GM21367 (cell line): ENCODE measurements at regions not wholly inside any gene's neighbourhood (a gene's known extent, or its start where the extent isn't known, plus 50 kb on each side); places are given as distances from the start of the nearest gene placed in this dataset.
A peak's percentile ranks its signal among the peaks of the same experiment; 100 is the strongest.

Experiments
- ATAC-seq: cut with Tn5 transposase; IDR thresholded peaks from one replicate; pipeline ENCODE4 v1.9.1; 2021; ENCODE audit not compliant: unreplicated experiment

- ATAC-seq, result no peak
Measured at GRCh38 chr3:18888370-18888769, 259.9 kb upstream of the KCNH8 start.

DNA sequence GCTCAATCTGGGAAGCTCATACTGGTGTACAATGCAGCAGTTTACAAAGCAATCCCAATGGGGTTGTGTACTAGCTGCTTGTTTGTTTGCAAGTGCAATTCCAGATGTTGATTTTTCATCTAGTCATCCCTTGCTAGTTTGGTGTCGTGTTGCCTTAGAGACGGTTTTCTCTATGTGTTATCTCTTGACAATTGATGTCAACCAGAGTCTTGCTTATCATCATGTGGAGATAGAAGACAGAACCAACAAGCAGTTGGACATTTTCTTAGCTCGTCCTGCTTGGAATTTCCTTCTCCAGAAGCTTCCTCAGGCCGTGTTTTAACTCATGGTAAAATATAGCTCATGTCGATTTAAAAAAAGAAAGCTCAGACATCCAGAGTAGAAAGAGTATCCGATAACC lies 262.0 kb upstream of the KCNH8 start:
- no peak for ATAC-seq

DNA sequence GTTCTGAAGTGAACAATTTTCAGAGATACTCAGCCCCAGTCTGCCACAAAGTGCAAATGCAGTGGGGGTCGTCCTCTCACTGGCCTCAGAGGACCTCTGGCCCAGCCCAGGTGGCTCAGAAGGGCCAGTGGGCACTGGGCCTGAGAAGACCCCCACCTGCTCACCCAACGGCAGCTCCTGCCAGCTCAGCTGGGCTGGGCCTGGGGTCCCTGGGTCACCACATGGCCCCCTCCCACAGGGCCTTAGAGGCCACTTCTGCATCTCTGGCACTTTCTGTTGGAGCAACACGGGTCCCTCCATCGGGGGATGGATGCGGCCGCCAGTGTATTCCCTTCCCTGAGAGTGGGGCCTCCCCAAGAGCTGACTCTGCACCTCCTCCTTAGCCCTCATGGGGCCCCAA lies 262.7 kb upstream of the KCNH8 start:
- ATAC-seq, result no peak

GRCh38 chr3:18883571-18883970 lies 264.7 kb upstream of the KCNH8 start:
- ATAC-seq, result no peak

DNA sequence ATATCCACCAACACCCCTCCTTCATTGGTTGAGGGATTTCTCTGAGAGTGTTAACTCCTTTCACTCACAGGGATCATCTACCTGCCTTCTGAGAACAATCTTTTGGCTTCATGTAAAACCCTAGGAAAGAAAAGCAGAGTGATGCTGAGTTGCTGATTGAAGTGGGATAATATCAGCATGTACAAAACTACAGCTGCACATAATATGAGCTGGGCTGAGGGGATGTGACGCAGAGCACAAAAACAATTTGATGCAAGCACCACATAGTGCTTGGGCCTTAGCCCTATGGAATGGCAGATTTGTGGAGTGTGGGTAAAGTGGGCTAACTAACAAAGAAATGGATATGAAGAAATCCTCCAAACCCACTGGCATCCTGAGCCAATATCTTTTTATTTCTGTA lies 267.6 kb upstream of the KCNH8 start:
- ATAC-seq, result no peak

DNA sequence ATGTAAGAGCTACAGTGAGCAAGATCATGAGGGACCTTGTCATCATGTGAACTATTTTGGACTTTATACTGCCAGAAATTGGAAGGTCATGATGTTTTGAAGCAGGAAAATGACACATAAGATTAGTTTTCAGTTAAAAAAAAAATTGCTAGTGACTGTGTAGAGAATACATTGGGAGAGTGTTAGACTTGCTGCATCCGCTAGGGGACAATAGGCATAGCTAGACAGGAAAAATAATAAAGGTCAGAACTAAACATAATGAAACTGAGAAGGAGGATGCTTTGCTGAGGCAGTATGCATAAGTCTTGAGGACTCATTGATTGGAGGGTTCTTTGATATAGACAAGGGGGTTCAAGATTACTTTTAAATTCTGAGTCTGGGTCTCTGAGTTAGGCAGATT lies 275.8 kb upstream of the KCNH8 start:
- peak; percentile 63 for ATAC-seq

GRCh38 chr3:18870642-18871041 lies 277.7 kb upstream of the KCNH8 start:
- ATAC-seq, result no peak

GRCh38 chr3:18870074-18870640 lies 278.2 kb upstream of the KCNH8 start:
- no peak for ATAC-seq

DNA sequence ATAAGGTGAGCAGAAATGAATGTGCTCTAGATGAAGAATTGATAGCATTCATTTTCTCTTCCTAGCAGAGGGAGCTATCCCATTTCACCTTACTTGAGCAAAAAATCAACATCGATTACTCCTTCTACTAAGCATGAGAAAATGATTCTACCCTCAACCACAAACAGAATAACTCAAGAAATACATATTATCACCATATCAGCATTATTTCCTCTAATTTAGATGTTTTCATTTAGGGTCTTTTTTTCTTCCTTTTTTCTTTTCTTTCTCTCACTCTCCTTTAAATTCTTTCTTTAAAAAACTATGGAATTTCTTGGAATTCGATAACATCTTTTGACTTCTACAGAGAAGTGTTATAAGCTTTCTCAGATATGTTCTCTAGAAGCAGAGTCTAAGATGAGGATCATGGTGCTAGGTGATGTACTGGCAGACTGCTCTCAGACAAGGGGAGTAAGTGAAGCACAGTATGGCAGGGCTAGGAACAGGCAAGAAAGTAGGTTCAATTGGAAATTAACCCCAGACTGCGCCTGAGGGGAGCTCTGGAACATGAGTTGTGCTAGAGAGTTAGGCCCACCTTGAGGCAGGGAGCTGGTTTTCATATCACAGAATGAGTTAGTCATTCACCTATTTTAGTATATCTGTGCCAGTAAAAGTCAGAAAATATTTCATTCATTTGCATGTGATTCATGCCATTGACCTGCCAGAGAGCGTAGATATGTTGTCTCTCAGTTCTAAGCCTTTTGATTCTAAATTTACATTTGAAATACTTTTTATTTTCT lies 279.2 kb upstream of the KCNH8 start:
- no peak for ATAC-seq

GRCh38 chr3:18866899-18867298 lies 281.4 kb upstream of the KCNH8 start:
- ATAC-seq, result no peak

- ATAC-seq, result no peak
Measured at GRCh38 chr3:18864933-18865731, 283.2 kb upstream of the KCNH8 start.

DNA sequence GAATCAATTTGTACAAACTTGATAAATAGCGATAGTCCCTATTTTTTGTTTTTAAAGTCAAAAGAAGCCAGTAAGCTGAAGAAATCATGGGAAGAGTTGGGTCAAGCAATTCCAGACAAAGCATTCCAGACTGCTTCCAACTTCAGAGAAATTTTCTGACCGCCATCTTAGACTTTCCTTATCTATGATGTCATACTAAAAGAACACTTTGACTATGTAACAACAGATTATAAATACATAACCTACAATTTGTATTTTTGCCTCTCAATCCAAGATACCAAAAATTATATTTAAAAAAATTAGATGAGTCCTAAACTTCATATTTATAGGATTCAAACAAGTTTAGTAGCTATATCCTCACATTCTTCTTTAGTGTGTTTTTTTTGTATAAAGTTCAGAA lies 286.2 kb upstream of the KCNH8 start:
- ATAC-seq, result no peak

DNA sequence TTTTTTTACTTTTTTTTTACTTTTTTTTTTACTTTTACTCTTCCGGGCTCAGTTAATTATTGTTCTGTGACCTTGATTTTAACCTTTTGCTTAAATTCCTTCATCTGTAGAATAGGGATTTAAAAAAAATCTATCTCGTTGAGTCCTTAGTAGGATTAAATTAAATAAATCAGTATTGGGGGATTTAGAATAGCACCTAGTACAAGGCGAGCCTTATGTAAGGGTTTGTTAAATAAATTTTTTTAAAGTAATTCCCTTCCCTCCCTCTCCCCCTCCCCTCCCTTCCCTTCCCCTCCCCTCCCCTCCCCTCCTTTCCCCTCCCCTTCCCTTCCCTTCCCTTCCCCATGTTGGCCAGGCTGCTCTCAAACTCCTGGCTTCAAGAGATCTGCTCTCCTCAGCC lies 287.2 kb upstream of the KCNH8 start:
- no peak for ATAC-seq

- no peak for ATAC-seq
Measured at GRCh38 chr3:18853269-18853668, 295.0 kb upstream of the KCNH8 start.

- ATAC-seq, result peak; percentile 88
Measured at GRCh38 chr3:18847583-18848197, 300.6 kb upstream of the KCNH8 start.

GRCh38 chr3:18843983-18844382 lies 304.3 kb upstream of the KCNH8 start:
- ATAC-seq, result no peak

DNA sequence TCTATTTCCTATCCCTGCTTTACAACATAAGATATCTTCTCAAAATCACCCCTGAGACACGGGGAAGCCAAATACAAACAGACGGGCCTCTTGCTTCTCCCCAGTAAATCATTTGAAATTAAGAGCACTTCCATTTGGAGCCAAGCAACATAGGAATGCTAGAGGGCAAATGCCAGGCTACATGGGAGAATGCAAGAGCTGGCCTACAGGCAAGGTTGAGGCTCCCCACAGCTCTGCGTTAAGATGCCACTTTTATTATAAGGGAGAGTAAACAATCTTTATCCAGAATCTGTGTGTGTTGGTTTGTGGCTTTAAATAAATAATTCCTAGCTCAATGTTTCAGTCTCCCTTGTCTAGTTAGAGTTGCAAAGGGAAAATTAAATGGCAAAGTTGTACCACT lies 305.1 kb upstream of the KCNH8 start:
- no peak for ATAC-seq

DNA sequence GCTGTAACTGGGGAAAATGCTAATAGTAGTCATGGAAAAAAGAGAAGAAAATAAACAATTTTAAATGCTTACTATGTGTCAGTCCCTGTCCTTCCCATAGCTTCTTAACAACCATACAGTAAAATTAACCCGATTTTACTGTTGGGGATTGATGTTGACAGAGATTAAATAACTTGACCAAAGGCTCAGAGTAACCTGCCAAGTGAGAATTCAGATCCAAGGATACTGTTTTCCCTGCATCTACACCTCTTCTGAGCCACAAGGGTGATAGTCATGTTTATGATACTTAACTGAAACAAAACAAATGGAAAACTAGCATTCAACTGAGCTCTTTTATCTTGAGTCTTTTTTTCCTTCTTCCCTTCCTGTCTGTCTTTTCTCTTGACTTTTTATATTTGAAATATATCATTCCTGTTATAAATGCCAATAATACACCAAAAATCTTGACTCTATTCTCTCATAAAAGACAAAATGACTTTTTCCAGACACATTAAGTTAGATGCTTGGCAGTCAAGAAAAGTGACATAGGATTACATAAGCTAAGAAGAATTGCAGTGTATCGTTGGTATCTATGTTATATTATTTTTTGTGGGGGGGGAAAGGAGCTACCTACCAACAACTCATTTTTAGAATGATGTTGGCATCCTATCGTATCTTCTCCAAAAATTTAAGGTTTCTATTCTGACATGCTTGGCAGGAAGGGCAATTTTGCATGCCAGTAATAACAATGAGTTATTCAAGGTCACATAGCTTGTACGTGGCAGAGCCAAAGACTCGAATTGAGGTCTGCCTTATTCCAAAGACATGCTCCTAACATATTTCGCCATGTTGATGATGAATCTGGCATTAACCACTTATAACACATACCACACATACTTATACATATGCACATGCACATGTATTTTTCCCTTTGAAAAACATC lies 306.6 kb upstream of the KCNH8 start:
- no peak for ATAC-seq

DNA sequence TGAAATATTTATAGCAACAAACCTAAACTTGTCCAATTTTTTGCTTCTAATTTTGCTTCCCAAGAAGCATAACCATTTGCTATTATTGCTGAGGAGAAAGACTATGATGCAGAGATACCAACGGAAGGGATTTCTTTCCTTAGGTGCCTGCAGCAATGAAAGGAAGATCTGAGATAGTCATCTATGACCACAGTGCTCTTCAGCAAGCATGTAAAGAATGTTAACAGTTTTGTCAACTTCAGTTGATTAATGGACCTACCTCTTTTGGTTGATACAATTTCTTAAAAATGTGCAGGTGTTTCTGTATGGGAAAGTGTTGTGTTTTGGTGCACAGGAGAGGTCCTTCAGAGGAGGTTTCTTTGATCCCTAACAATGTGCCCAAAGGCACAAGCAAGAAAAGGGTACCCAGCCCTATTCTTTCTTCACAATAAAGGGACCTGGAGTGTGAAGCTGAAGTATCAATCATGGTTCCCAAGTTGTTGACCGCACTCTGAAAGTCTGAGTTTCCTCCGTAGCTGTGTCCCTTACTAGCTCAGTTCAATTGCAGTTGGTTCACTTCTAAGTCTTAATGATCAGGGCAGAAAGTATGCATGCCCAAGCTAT lies 307.7 kb upstream of the KCNH8 start:
- no peak for ATAC-seq

DNA sequence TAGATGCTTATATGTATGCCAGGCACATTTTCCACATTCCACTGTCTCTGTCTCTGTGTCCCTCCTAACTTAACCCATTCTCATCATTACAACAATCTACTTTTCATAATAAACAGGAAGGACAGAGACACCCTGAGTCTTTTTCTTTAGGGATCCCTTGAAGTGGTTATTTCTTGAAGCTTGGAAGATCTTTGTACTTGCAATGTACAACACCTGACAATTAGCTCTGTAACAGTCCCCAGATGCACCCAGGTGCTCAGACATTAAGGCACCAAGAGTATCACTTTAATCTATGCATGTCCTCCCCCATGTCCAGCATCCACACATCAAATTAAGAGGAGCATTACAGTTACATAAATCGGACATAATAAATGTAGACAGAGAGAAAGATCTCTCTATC lies 309.6 kb upstream of the KCNH8 start:
- ATAC-seq, result no peak
